ENCODE measurements at regions not wholly inside any gene's neighbourhood (a gene's known extent, or its start where the extent isn't known, plus 50 kb on each side); places are given as distances from the start of the nearest gene placed in this dataset.

DNA sequence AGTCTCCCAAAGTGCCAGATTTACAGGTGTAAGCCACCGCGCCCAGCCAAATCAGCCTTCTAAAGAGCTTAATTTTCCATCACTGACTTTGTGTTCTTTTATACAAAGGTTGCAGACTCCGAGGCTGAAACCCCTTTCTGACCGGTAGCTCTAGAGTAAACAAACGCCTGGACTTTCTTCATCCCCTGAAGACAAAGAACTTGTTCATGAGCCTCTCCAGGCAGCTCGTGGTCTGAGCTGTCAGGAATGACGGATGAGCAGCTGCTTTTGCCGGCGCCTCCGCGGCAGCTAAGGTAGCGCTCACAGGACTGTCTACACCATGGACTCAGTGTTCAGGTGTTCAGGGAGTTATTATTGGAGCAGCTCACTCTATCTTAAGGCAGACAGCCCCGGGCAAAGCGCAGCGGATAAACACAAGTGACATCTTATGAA, 128.5 kb upstream of the ERRFI1 start:
- Histone ChIP-seq H3K36me3 (replicated peaks in 1 of 2; ENCODE audit: control insufficient read depth in 2 of 2, insufficient read depth in 2 of 2, low read length in 2 of 2) (no peaks in the 10 kb centered on the region), H2AK5ac (ENCODE audit: low read depth, low read length) (no peak overlapping the region), H4K8ac (ENCODE audit: low read depth, low read length) (no peak overlapping the region), H3K9me3 (replicated peaks in 1 of 2; ENCODE audit: control insufficient read depth in 2 of 2, insufficient read depth in 1 of 2, low read depth in 1 of 2, low read length in 2 of 2) (no peaks in the 10 kb centered on the region), H3K14ac (ENCODE audit: low read length) (no peak overlapping the region), H2BK5ac (ENCODE audit: low read length) (no peak overlapping the region), H3K27me3 (ENCODE audit: control insufficient read depth in 3 of 3, insufficient read depth in 3 of 3, low read depth in 1 of 3, low read length in 3 of 3) (peaks cover 0 to 14% (median 0%) of the 10 kb centered on the region in 3 experiments), H2BK15ac (ENCODE audit: low read length) (no peak overlapping the region), H2AFZ (ENCODE audit: low read length) (peak overlapping the region; percentile 56), H3K9ac (ENCODE audit: low read depth, low read length, poor library complexity) (no peak overlapping the region), H3K79me1 (ENCODE audit: low read depth, low read length) (no peaks in the 10 kb centered on the region), H2BK120ac (ENCODE audit: low read depth, low read length) (no peak overlapping the region), H3K4me3 (ENCODE audit: low read length in 2 of 2) (no peak overlapping the region), H2BK12ac (ENCODE audit: low read length) (no peak overlapping the region), H3K23ac (ENCODE audit: low read depth, low read length, poor library complexity) (no peak overlapping the region), H3K4me2 (ENCODE audit: insufficient read depth, low read length, poor library complexity, severe bottlenecking) (no peak overlapping the region), H3K4me1 (ENCODE audit: control insufficient read depth in 2 of 2, insufficient read depth in 1 of 2, low read depth in 1 of 2, low read length in 2 of 2) (peaks cover 0 to 13% of the 10 kb centered on the region in 2 donors), H3K27ac (replicated peaks; ENCODE audit: low read length) (peak overlapping the region; percentile 62), H3K4ac (ENCODE audit: low read length) (no peak overlapping the region), H3K18ac (ENCODE audit: low read length) (peak overlapping the region; percentile 49), H4K91ac (ENCODE audit: low read depth, low read length, poor library complexity) (no peak overlapping the region)
- no CpG with 5 or more reads among the region's 15 CpGs for WGBS, 2 donors (ENCODE audit: extremely low coverage in 2 of 2, insufficient read length in 2 of 2, insufficient replicate concordance in 1 of 2)
- DNase-seq (ENCODE audit: low spot score): peak; percentile 5

GRCh38 chr1:8153961-8154360, 127.9 kb upstream of the ERRFI1 start:
- Histone ChIP-seq H3K27ac (replicated peaks; ENCODE audit: low read length) (no peak overlapping the region), H3K27me3 (ENCODE audit: control insufficient read depth in 3 of 3, insufficient read depth in 3 of 3, low read depth in 1 of 3, low read length in 3 of 3) (peaks cover 0 to 17% (median 0%) of the 10 kb centered on the region in 3 experiments)
- no CpG with 5 or more reads among the region's 7 CpGs for WGBS, 2 donors (ENCODE audit: extremely low coverage in 2 of 2, insufficient read length in 2 of 2, insufficient replicate concordance in 1 of 2)

DNA sequence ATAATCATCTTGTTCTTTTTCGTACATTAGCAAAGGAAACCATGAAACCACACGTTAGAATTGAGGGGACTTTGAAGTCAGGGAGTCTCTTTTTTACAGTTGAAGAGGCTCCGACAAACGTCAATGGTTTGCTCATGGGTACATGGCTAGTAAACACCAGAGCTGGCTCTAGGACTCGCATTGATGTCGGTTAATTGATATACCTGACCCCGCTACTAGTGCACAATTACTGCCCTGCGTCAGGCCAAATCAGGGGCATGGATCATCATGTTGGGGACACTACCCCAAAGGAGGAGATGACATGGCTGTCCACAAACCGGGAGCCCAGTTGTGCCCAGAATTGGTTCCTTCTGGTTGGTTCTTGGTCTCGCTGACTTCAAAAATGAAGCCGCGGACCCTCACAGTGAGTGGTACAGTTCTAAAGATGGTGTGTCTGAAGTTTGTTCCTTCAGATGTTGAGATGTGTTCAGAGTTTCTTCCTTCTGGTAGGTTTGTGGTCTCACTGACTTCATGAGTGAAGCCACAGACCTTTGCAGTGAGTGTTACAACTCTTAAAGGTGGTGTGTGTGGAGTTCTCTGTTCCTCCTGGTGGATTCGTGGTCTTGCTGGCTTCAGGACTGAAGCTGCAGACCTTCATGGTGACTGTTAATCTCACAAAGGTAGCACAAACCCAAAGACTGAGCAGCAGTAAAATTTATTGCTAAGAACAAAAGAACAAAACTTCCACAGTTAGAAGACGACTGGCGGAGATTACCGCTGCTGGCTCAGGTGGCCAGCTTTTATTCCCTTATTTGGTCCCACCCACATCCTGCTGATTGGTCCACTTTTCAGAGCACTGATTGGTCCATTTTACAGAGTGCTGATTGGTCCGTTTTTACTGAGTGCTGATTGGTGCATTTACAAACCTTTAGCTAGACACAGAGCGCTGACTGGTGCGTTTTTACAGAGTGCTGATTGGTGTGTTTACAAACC, 126.9 kb upstream of the ERRFI1 start:
- no peaks in the 10 kb centered on the region for H3K36me3 ChIP-seq (replicated peaks in 1 of 2; ENCODE audit: control insufficient read depth in 2 of 2, insufficient read depth in 2 of 2, low read length in 2 of 2)
- H3K27me3 ChIP-seq (ENCODE audit: control insufficient read depth in 3 of 3, insufficient read depth in 3 of 3, low read depth in 1 of 3, low read length in 3 of 3): peaks cover 0 to 17% (median 0%) of the 10 kb centered on the region in 3 experiments
- no peak overlapping the region for H3K27ac ChIP-seq (replicated peaks; ENCODE audit: low read length)
- H2AFZ ChIP-seq (ENCODE audit: low read length): no peak overlapping the region
- no peak overlapping the region for H2BK15ac ChIP-seq (ENCODE audit: low read length)
- no peak for DNase-seq (ENCODE audit: low spot score)
- no peak overlapping the region for H2BK5ac ChIP-seq (ENCODE audit: low read length)
- no peak overlapping the region for H4K8ac ChIP-seq (ENCODE audit: low read depth, low read length)
- no peak overlapping the region for H3K4me3 ChIP-seq (ENCODE audit: low read length in 2 of 2)
- H2BK120ac ChIP-seq (ENCODE audit: low read depth, low read length): no peak overlapping the region
- H3K4ac ChIP-seq (ENCODE audit: low read length): no peak overlapping the region
- H3K79me1 ChIP-seq (ENCODE audit: low read depth, low read length): no peaks in the 10 kb centered on the region
- H3K9me3 ChIP-seq (replicated peaks in 1 of 2; ENCODE audit: control insufficient read depth in 2 of 2, insufficient read depth in 1 of 2, low read depth in 1 of 2, low read length in 2 of 2): no peaks in the 10 kb centered on the region
- no peak overlapping the region for H4K91ac ChIP-seq (ENCODE audit: low read depth, low read length, poor library complexity)
- H3K23ac ChIP-seq (ENCODE audit: low read depth, low read length, poor library complexity): no peak overlapping the region
- H2BK12ac ChIP-seq (ENCODE audit: low read length): no peak overlapping the region
- no peak overlapping the region for H3K4me2 ChIP-seq (ENCODE audit: insufficient read depth, low read length, poor library complexity, severe bottlenecking)
- no peak overlapping the region for H2AK5ac ChIP-seq (ENCODE audit: low read depth, low read length)
- H3K18ac ChIP-seq (ENCODE audit: low read length): no peak overlapping the region
- H3K14ac ChIP-seq (ENCODE audit: low read length): no peak overlapping the region
- peaks cover 0 to 13% of the 10 kb centered on the region in 2 donors for H3K4me1 ChIP-seq (ENCODE audit: control insufficient read depth in 2 of 2, insufficient read depth in 1 of 2, low read depth in 1 of 2, low read length in 2 of 2)
- no peak overlapping the region for H3K9ac ChIP-seq (ENCODE audit: low read depth, low read length, poor library complexity)
- WGBS, 2 donors (ENCODE audit: extremely low coverage in 2 of 2, insufficient read length in 2 of 2, insufficient replicate concordance in 1 of 2): no CpG with 5 or more reads among the region's 19 CpGs

More at GRCh38 chr1:8153961-8154360, 127.9 kb upstream of the ERRFI1 start:
- no peak overlapping the region for H4K8ac ChIP-seq (ENCODE audit: low read depth, low read length)
- no peak overlapping the region for H3K4me2 ChIP-seq (ENCODE audit: insufficient read depth, low read length, poor library complexity, severe bottlenecking)
- H2BK12ac ChIP-seq (ENCODE audit: low read length): no peak overlapping the region
- H3K4me1 ChIP-seq (ENCODE audit: control insufficient read depth in 2 of 2, insufficient read depth in 1 of 2, low read depth in 1 of 2, low read length in 2 of 2): peaks cover 0 to 13% of the 10 kb centered on the region in 2 donors
- DNase-seq (ENCODE audit: low spot score): no peak
- H2AFZ ChIP-seq (ENCODE audit: low read length): no peak overlapping the region
- no peak overlapping the region for H3K14ac ChIP-seq (ENCODE audit: low read length)
- H3K9ac ChIP-seq (ENCODE audit: low read depth, low read length, poor library complexity): no peak overlapping the region
- H2BK5ac ChIP-seq (ENCODE audit: low read length): no peak overlapping the region
- H2BK15ac ChIP-seq (ENCODE audit: low read length): no peak overlapping the region
- H3K36me3 ChIP-seq (replicated peaks in 1 of 2; ENCODE audit: control insufficient read depth in 2 of 2, insufficient read depth in 2 of 2, low read length in 2 of 2): no peaks in the 10 kb centered on the region
- H2BK120ac ChIP-seq (ENCODE audit: low read depth, low read length): no peak overlapping the region
- H3K79me1 ChIP-seq (ENCODE audit: low read depth, low read length): no peaks in the 10 kb centered on the region
- no peak overlapping the region for H2AK5ac ChIP-seq (ENCODE audit: low read depth, low read length)
- no peak overlapping the region for H3K4me3 ChIP-seq (ENCODE audit: low read length in 2 of 2)
- no peak overlapping the region for H3K4ac ChIP-seq (ENCODE audit: low read length)
- no peak overlapping the region for H3K23ac ChIP-seq (ENCODE audit: low read depth, low read length, poor library complexity)
- H3K18ac ChIP-seq (ENCODE audit: low read length): no peak overlapping the region
- H3K9me3 ChIP-seq (replicated peaks in 1 of 2; ENCODE audit: control insufficient read depth in 2 of 2, insufficient read depth in 1 of 2, low read depth in 1 of 2, low read length in 2 of 2): no peaks in the 10 kb centered on the region
- no peak overlapping the region for H4K91ac ChIP-seq (ENCODE audit: low read depth, low read length, poor library complexity)

DNA sequence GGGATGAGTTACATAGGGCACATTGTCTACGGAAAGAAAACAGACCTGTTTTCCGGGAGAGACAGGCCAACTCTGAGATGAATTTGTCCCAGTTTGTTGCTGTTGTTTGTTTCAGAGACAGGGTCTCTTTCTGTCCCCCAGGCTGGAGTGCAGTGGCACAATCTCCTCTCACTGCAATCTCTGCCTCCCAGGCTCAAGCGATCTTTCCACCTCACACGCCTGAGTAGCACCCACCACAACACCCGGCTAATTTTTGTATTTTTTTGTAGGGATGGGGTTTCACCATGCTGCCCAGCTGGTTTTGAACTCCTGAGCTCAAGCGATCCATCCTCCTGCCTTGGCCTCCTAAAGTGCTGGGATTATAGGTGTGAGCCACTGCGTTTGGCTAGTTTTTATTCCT, 125.5 kb upstream of the ERRFI1 start:
- no CpG with 5 or more reads among the region's 7 CpGs for WGBS, 2 donors (ENCODE audit: extremely low coverage in 2 of 2, insufficient read length in 2 of 2, insufficient replicate concordance in 1 of 2)
- H3K4me2 ChIP-seq (ENCODE audit: insufficient read depth, low read length, poor library complexity, severe bottlenecking): no peak overlapping the region
- H3K36me3 ChIP-seq (replicated peaks in 1 of 2; ENCODE audit: control insufficient read depth in 2 of 2, insufficient read depth in 2 of 2, low read length in 2 of 2): no peaks in the 10 kb centered on the region
- H2BK120ac ChIP-seq (ENCODE audit: low read depth, low read length): no peak overlapping the region
- H2BK12ac ChIP-seq (ENCODE audit: low read length): no peak overlapping the region
- H3K23ac ChIP-seq (ENCODE audit: low read depth, low read length, poor library complexity): no peak overlapping the region
- H3K4ac ChIP-seq (ENCODE audit: low read length): no peak overlapping the region
- H3K27me3 ChIP-seq (ENCODE audit: control insufficient read depth in 3 of 3, insufficient read depth in 3 of 3, low read depth in 1 of 3, low read length in 3 of 3): peaks cover 0 to 17% (median 0%) of the 10 kb centered on the region in 3 experiments
- no peak overlapping the region for H3K27ac ChIP-seq (replicated peaks; ENCODE audit: low read length)
- DNase-seq (ENCODE audit: low spot score): no peak
- H3K14ac ChIP-seq (ENCODE audit: low read length): no peak overlapping the region
- H4K91ac ChIP-seq (ENCODE audit: low read depth, low read length, poor library complexity): no peak overlapping the region
- no peak overlapping the region for H2BK5ac ChIP-seq (ENCODE audit: low read length)
- no peaks in the 10 kb centered on the region for H3K79me1 ChIP-seq (ENCODE audit: low read depth, low read length)
- no peak overlapping the region for H2AK5ac ChIP-seq (ENCODE audit: low read depth, low read length)
- H3K9ac ChIP-seq (ENCODE audit: low read depth, low read length, poor library complexity): no peak overlapping the region
- H2AFZ ChIP-seq (ENCODE audit: low read length): no peak overlapping the region
- H3K4me1 ChIP-seq (ENCODE audit: control insufficient read depth in 2 of 2, insufficient read depth in 1 of 2, low read depth in 1 of 2, low read length in 2 of 2): peaks cover 0 to 13% of the 10 kb centered on the region in 2 donors
- no peaks in the 10 kb centered on the region for H3K9me3 ChIP-seq (replicated peaks in 1 of 2; ENCODE audit: control insufficient read depth in 2 of 2, insufficient read depth in 1 of 2, low read depth in 1 of 2, low read length in 2 of 2)
- H3K18ac ChIP-seq (ENCODE audit: low read length): no peak overlapping the region
- H3K4me3 ChIP-seq (ENCODE audit: low read length in 2 of 2): no peak overlapping the region
- H2BK15ac ChIP-seq (ENCODE audit: low read length): peak overlapping the region; percentile 31
- no peak overlapping the region for H4K8ac ChIP-seq (ENCODE audit: low read depth, low read length)

Measured in neuronal stem cell (in vitro differentiated cells).